NOMO-1 treated with dmso at 0.1 percent for 144 hours (cell line): ENCODE measurements at regions not wholly inside any gene's neighbourhood (a gene's known extent, or its start where the extent isn't known, plus 50 kb on each side); places are given as distances from the start of the nearest gene placed in this dataset.
A peak's percentile ranks its signal among the peaks of the same experiment; 100 is the strongest.

ENCODE experiments used
- DNase-seq: peaks from one replicate; lab custom pipeline; 2025; ENCODE audit not compliant: unreplicated experiment; lab: John Stamatoyannopoulos, UW

DNA sequence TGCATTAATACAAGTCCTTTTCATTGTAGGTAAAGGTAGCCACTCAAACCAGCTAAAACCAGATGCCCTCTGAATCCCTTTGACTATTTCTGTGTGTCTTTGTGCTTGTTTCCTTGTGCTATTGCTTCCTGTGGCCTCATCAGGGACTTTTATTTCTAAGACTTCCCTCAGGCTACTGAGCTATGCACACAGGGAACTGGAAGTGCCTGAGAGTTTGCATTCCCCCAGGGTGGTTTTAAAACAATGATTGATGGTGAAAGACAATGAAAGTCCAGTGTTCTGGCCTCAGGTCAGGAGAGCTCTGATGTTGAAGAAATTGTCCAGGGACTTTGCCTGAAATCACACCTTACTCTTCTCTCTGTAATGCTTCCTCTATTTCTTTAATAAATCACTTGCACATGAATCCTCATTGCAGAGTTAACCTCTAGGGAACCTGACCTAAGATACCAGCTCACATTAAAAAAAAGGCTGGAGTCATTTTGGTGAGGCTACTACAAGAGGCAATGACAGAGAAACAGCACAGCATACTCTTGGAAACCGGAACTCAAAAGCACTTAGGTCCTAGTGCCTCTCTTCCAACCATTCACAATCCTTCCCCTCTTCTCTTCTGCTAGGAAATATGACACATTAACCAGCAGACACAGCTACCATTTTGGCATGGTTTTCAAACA is 158.1 kb upstream of the NREP start:
- DNase-seq: no peak

GRCh38 chr5:111902436-111902835 is 145.4 kb upstream of the NREP start:
- DNase-seq: no peak

DNA sequence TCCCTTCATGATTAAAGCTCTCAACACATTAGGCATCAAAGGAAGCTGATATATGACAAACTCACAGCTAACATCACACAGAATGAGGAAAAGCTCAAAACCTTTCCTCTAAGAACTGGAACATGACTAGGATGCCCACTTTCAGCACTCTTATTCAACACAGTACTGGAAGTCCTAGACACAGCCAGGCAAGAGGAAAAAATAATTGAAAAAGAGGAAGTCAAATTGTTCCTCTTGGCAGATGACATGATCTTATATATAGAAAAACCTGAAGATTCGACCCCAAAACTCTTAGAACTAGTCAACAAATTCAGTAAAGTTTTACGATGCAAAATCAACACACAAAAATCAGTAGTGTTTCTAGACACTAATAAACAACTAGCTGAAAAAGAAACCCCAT is 144.3 kb upstream of the NREP start:
- peak; percentile 23 for DNase-seq

GRCh38 chr5:111892949-111893348 is 136.0 kb upstream of the NREP start:
- DNase-seq: no peak

GRCh38 chr5:111887706-111888105 is 130.7 kb upstream of the NREP start:
- no peak for DNase-seq

DNA sequence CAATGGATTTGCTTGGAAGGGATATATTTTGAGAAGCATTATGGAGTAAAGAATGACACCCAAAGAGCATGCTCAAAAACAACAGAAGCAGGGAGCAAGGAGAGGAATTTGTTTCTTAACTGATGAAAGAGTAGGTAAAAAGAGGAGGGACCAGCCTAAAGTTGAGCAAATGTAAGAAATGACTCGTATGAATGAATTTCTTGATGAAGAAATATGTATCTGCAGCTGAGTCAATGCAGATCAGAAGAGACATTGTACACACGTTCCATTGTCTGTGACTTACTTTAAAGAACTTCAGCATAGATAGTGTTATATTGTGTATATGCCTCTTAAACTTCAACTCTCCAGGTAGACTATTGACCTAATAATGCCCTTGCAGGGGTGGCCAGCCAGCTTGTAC is 112.7 kb upstream of the NREP start:
- DNase-seq: no peak

- DNase-seq: no peak
Measured at GRCh38 chr5:111865356-111865755, 108.4 kb upstream of the NREP start.

DNA sequence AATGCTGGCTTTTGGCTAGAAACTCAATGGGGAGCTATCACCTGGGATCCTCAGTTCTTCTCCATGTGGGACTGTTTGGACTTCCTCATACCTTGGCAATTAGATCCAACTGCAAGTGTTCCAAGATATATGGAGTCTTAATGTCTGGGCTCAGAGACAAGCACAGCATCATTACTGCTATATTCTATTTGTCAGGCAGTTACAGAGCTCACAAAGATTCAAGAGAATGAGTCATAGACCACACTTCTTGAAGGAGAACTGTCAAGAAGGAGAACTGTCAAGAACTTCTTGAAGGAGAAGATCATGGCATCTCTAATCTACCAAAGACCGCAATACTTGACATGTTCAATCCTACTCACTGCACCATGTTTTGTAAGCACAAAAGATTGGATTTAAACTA is 106.8 kb upstream of the NREP start:
- no peak for DNase-seq

GRCh38 chr5:111859533-111860270 is 102.7 kb upstream of the NREP start:
- no peak for DNase-seq

- DNase-seq: no peak
Measured at GRCh38 chr5:111859031-111859430, 102.0 kb upstream of the NREP start.

DNA sequence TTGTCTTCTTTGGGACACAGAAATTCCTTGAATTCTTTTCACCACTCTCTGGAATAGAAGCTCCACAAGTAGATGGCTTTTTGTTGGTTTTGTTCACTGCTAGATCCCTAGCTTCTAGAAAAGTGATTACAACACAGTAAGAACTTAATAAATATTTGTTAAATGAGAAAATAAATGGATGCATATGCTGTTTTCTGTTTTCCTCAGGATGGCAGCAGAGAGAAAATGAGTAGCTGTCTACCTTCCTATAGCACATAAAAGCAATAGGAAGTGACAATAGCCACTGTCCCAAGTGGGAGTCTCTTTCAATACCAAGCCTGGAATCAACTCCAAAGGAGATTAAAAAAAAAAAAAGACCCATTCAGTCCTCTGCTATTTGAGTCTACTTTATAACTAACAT is 100.6 kb upstream of the NREP start:
- no peak for DNase-seq

DNA sequence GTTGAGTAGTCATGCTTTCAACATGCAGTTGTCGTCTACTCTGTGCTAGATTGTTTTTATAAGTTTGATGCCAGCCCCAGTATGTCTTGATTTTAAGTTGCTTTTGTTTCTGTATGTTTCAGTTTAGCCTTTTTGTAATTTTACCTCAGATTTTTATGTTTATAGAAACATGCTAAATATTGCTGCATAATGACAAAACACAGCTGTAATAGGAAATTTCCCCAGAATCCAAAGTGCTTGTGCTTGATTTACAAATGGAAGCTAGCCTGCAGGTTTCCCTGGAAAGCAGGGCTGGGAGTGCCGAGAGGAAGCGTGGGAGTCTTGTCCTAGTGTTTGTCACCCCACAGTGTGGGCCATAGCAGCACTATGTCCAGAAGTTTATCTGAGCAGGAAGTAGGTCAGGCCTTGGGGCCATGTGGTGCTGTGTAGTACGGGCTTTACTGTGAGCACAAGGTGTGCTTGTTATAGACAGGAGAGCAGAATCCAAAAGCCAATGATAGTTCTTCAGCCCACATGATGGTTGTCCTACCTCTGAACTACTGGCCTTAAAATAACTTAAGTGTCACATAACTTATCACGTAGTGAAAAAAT is 100.0 kb upstream of the NREP start:
- no peak for DNase-seq

- no peak for DNase-seq
Measured at GRCh38 chr5:111855356-111855755, 98.4 kb upstream of the NREP start.

- no peak for DNase-seq
Measured at GRCh38 chr5:111854186-111854585, 97.2 kb upstream of the NREP start.

DNA sequence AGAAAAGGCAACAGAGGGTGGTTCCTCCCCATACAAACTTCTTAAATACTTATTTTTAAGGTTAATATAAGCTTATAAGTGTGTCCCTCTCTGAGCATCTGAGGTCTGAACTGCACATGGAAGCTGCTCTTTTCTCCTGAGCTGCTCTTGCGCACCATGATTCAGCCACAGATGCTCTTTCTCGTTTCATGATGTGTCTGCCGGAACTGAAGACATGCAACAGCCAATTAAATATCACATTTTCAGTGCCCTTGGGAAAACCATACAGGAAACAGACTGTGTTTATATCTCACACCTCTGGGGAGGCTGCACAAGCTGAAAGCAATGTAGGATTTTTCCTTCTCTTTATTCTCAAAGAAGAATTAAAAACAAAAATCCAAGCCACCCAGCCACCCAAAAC is 96.8 kb upstream of the NREP start:
- DNase-seq: no peak

DNA sequence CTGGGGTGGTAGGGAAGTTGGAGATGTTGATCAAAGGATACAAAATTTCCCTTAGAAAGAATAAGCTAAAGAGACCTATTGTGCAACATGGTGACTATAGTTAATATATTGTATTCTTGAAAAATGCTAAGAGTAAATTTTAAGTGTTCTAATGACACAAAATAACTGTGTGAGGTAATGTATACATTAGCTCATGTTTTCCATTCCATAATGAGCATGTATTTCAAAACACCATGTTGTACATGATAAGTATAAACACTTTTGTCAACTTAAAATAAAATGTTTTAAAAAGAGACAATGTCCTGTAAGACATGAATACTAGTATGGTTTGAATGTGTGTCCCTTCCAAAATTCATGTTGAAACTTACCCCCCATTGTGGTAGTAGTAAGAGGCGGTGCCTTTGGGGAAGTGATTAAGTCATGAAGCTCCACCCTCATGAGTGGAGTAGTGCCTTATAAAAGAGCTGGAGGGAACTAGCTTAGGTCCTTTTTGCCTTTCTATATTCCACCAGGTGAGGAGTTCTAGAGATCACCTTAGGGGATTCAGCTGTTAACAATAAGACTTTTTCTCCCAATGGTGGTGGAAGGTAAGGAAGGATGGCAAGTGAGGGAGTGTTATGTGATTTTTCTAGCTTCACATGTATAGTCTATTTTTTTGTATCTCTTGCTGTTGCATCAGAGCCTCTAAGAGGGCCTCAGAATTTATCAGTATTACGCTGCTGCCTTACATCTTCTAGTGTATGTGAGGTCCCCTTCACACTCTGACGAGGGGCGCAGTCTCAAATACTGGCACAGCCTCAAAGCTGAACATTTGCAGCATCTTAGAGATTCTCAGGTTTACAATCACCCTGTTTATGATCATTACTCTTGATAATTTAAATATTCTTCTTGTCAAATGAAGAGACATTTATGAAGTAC is 94.9 kb upstream of the NREP start:
- DNase-seq: no peak

- DNase-seq: no peak
Measured at GRCh38 chr5:111848476-111848875, 91.5 kb upstream of the NREP start.

- no peak for DNase-seq
Measured at GRCh38 chr5:111847052-111847925, 90.3 kb upstream of the NREP start.

DNA sequence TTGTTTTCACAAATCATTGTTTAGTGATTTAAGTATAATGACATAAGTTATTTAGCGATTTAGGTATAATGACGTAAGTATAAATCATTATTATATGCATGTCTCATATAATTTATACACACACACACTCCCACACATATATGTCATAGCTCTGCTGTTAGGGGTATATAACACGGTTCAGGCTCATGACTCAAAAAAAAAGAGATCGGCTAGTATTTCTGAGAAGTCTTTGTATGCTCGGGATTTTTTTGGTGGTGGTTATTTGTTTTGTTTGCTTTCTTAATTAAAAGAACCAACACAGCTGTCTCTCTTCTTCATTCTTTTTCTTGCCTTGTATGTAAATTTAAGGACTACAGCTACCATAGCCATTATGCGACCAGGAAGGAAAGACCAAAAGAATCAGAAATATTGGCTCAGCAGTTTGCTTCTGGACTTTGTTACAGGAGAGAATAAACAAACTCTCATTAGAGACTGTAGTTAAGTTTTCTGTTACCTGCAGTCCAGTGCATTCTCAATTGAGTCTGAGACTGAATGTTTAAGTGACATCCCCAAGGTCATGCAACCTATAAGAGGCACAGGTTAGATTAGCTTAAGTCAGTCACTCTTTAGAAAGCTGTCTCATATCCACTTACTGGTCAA is 83.2 kb upstream of the NREP start:
- no peak for DNase-seq

GRCh38 chr5:111839438-111839837 is 82.4 kb upstream of the NREP start:
- no peak for DNase-seq
